PC-9 (cell line): ENCODE measurements at regions not wholly inside any gene's neighbourhood (a gene's known extent, or its start where the extent isn't known, plus 50 kb on each side); places are given as distances from the start of the nearest gene placed in this dataset.

ENCODE experiments used
- BruUV-seq: library from RNA; stranded (reverse); fragments of 400-500 nt; replicated peaks from 2 replicates; lab custom pipeline; 2021; lab: Mats Ljungman, UMichigan
- CTCF ChIA-PET: fragments of 300-600 bp; sonication (Branson Sonifier 250); formaldehyde crosslinking; loops from one replicate; lab custom pipeline; 2022; ENCODE audit warnings: antibody characterized with exemption; lab: Charles Lee
- POLR2A ChIA-PET: fragments of 300-600 bp; sonication (Branson Sonifier 250); formaldehyde crosslinking; loops from one replicate; lab custom pipeline; 2022; ENCODE audit warnings: antibody characterized with exemption; ENCODE audit not compliant: unreplicated experiment; lab: Charles Lee
- DNase-seq, 2 experiments: peaks; one replicate each; pipeline versions ENCODE4 v3.0.0 to v3.0.0-alpha.2; 2015 to 2022; ENCODE audit warnings: mixed read lengths in 1 of 2
- H2AFZ ChIP-seq: fragments of 200-600 bp; sonication (generic); 2 replicates; pipeline ENCODE4 v1.8.1; 2017; ENCODE audit warnings: antibody characterized with exemption
- H3F3A ChIP-seq: fragments of 200-600 bp; sonication (generic); 2 replicates; pipeline ENCODE4 v1.8.1; 2017; ENCODE audit warnings: antibody characterized with exemption, mild to moderate bottlenecking, low read depth; ENCODE audit not compliant: insufficient read depth
- H3K27ac ChIP-seq: fragments of 200-600 bp; sonication (generic); 2 replicates; pipeline ENCODE4 v1.6.1; 2016; ENCODE audit warnings: mixed run types
- H3K27me3 ChIP-seq: fragments of 200-600 bp; sonication (generic); 2 replicates; pipeline ENCODE4 v1.6.1; 2016; ENCODE audit warnings: low read depth, mixed run types; ENCODE audit not compliant: insufficient read depth
- H3K36me3 ChIP-seq: fragments of 200-600 bp; sonication (generic); 2 replicates; pipeline ENCODE4 v1.6.1; 2016; ENCODE audit warnings: low read depth, mixed run types
- H3K4me1 ChIP-seq: fragments of 200-600 bp; sonication (generic); replicated peaks from 2 replicates; pipeline ENCODE4 v1.6.1; 2016; ENCODE audit warnings: mixed run types; ENCODE audit not compliant: insufficient read depth
- H3K4me2 ChIP-seq: fragments of 200-600 bp; sonication (generic); 2 replicates; pipeline ENCODE4 v1.6.1; 2017; ENCODE audit warnings: mixed run types
- H3K4me3 ChIP-seq: fragments of 200-600 bp; sonication (generic); 2 replicates; pipeline ENCODE4 v1.6.1; 2016; ENCODE audit warnings: mixed run types
- H3K79me2 ChIP-seq: fragments of 200-600 bp; sonication (generic); 2 replicates; pipeline ENCODE4 v1.6.1; 2017; ENCODE audit warnings: low read depth, mixed run types
- H3K9me2 ChIP-seq: fragments of 200-600 bp; sonication (generic); 2 replicates; pipeline ENCODE4 v1.8.1; 2017; ENCODE audit warnings: mild to moderate bottlenecking; ENCODE audit not compliant: insufficient read depth
- H3K9me3 ChIP-seq: fragments of 200-600 bp; sonication (generic); 2 replicates; pipeline ENCODE4 v1.8.1; 2016; ENCODE audit warnings: low read depth; ENCODE audit not compliant: insufficient read depth
- H4K20me1 ChIP-seq: fragments of 200-600 bp; sonication (generic); 2 replicates; pipeline ENCODE4 v1.8.1; 2017; ENCODE audit not compliant: insufficient read depth
- EZH2 ChIP-seq: fragments of 200-600 bp; sonication (generic); IDR thresholded peaks from 2 replicates; pipeline ENCODE4 v1.8.0; 2017; ENCODE audit warnings: antibody characterized with exemption, low read depth
- intact Hi-C: fragments of 100-400 bp; cut with micrococcal nuclease; formaldehyde crosslinking; loops from one replicate; pipeline ENCODE4 v1.10.0; 2022; ENCODE audit not compliant: unreplicated experiment
- TF ChIP-seq, protein P1 (sequence below): fragments of 200-600 bp; sonication (generic); conservative IDR thresholded peaks from 2 replicates; pipeline ENCODE4 v1.6.1; 2017; ENCODE audit warnings: mixed run types, antibody characterized with exemption, mild to moderate bottlenecking, moderate library complexity

DNA sequence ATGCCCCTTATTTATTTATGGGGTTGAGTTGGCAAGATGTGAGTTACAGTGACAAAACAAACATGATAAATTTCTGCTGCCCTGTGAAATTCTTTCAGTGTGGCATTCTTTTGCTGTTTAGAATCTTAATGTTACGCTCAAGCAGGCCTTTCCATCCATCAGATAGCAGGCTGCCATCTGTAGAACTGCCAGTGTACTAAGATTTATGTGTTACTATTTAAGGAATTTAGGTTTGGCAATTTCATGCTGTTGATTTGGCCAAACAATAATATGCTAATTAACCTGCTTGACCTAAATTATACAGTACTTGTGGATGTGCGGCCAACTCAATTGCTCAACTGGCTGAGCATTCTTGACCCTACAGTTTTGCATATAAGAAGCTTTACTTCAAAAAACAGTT is 477.7 kb upstream of the TPK1 start:
- H2AFZ ChIP-seq, result no peak overlapping the region
- no peak for DNase-seq
- H3K27ac ChIP-seq, result no peak overlapping the region
- no peaks in the 10 kb centered on the region for H3K9me3 ChIP-seq
- no peaks in the 10 kb centered on the region for H4K20me1 ChIP-seq
- H3K4me2 ChIP-seq, result no peak overlapping the region
- H3K4me3 ChIP-seq, result no peak overlapping the region
- intact Hi-C loops, result no loop called here
- H3K79me2 ChIP-seq, result no peaks in the 10 kb centered on the region
- no peaks in the 10 kb centered on the region for H3F3A ChIP-seq
- no peaks in the 10 kb centered on the region; the same call in 1 of the 2 replicates for H3K9me2 ChIP-seq
- H3K36me3 ChIP-seq, result no peaks in the 10 kb centered on the region
- ChIA-PET POLR2A (no interaction called here), CTCF (no interaction called here)
- H3K27me3 ChIP-seq, result no peaks in the 10 kb centered on the region
- BruUV-seq, result no TSS peak
- TF ChIP-seq EZH2, result no peak
- TF ChIP-seq, protein P1, sequence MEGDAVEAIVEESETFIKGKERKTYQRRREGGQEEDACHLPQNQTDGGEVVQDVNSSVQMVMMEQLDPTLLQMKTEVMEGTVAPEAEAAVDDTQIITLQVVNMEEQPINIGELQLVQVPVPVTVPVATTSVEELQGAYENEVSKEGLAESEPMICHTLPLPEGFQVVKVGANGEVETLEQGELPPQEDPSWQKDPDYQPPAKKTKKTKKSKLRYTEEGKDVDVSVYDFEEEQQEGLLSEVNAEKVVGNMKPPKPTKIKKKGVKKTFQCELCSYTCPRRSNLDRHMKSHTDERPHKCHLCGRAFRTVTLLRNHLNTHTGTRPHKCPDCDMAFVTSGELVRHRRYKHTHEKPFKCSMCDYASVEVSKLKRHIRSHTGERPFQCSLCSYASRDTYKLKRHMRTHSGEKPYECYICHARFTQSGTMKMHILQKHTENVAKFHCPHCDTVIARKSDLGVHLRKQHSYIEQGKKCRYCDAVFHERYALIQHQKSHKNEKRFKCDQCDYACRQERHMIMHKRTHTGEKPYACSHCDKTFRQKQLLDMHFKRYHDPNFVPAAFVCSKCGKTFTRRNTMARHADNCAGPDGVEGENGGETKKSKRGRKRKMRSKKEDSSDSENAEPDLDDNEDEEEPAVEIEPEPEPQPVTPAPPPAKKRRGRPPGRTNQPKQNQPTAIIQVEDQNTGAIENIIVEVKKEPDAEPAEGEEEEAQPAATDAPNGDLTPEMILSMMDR, result no peak
- H3K4me1 ChIP-seq, result no peaks in the 10 kb centered on the region

DNA sequence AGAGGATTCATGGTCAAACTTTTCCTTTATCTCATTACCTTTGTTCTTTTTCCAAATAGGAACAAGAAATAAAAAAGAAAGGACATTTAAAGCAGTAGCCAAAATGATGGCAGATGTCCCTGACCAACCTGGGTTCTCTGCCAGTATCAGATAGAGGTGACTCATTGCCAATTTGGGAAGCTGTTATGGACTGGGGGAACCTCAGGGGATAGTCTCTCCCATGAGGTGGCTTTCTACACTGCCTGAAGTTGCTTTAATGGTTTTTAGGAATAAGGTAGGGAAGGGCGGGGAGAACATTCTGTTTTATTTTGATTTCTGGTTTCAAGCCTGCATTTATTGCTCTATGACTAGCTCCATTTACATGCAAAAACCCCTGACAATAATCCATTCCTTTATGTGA is 457.9 kb upstream of the TPK1 start:
- no peaks in the 10 kb centered on the region for H3F3A ChIP-seq
- no peak overlapping the region for H3K27ac ChIP-seq
- H3K79me2 ChIP-seq, result no peaks in the 10 kb centered on the region
- no peak for TF ChIP-seq EZH2
- TF ChIP-seq, protein P1, result no peak
- no peak for DNase-seq
- H3K9me2 ChIP-seq, result no peaks in the 10 kb centered on the region
- H3K27me3 ChIP-seq, result no peaks in the 10 kb centered on the region
- H4K20me1 ChIP-seq, result no peaks in the 10 kb centered on the region
- H3K36me3 ChIP-seq, result no peaks in the 10 kb centered on the region
- intact Hi-C loops, result no loop called here
- CTCF ChIA-PET, result no interaction called here
- H3K9me3 ChIP-seq, result no peaks in the 10 kb centered on the region
- H3K4me3 ChIP-seq, result no peak overlapping the region
- no peaks in the 10 kb centered on the region for H3K4me1 ChIP-seq
- no peak overlapping the region for H3K4me2 ChIP-seq
- BruUV-seq, result no TSS peak
- POLR2A ChIA-PET, result no interaction called here
- H2AFZ ChIP-seq, result no peak overlapping the region

DNA sequence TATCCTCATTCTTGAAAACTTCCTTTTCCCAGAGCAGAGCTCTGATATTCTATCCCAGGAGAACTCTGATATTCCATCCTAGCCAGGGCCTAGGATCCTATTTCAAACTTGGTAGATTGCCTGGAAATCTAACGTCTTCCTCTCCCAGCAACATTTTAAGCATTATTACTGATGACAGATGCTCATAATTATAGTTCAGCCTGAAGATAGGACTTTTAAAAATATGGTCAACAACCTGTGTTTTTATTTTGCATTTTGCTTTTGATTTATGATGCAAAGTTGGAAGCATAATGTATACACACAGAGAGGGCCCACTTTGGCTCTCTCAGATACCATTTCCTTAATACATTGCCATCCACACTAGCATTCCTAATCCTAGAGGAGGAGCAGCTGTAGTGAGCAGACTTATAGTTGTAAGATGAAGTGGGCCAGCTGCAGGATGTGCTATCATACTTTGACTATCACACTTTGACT is 457.4 kb upstream of the TPK1 start:
- Histone ChIP-seq H3K27me3 (no peaks in the 10 kb centered on the region), H3K79me2 (no peaks in the 10 kb centered on the region), H2AFZ (no peak overlapping the region), H3K27ac (no peak overlapping the region), H3K4me3 (no peak overlapping the region), H3K4me1 (no peaks in the 10 kb centered on the region), H3K9me2 (no peaks in the 10 kb centered on the region), H3K4me2 (no peak overlapping the region), H3F3A (no peaks in the 10 kb centered on the region), H3K9me3 (no peaks in the 10 kb centered on the region), H3K36me3 (no peaks in the 10 kb centered on the region), H4K20me1 (no peaks in the 10 kb centered on the region)
- POLR2A ChIA-PET, result no interaction called here
- TF ChIP-seq, protein P1, result no peak
- no peak for TF ChIP-seq EZH2
- no peak for DNase-seq
- CTCF ChIA-PET, result no interaction called here
- BruUV-seq, result no TSS peak
- intact Hi-C loops, result no loop called here
